Parathyroid adenoma (tissue), 2 donors: ENCODE measurements at regions not wholly inside any gene's neighbourhood (a gene's known extent, or its start where the extent isn't known, plus 50 kb on each side); places are given as distances from the start of the nearest gene placed in this dataset.

Experiments
- H2AFZ ChIP-seq: fragments of 300-600 bp; sonication (generic); one replicate; pipeline ENCODE4 v1.7.0; 2017; ENCODE audit warnings: antibody characterized with exemption, mild to moderate bottlenecking
- H3K27ac ChIP-seq: fragments of 300-600 bp; sonication (generic); one replicate; pipeline ENCODE4 v1.7.0; 2017
- H3K27me3 ChIP-seq: fragments of 300-600 bp; sonication (generic); one replicate; pipeline ENCODE4 v1.7.0; 2017; ENCODE audit warnings: low read length; ENCODE audit not compliant: control insufficient read depth, insufficient read depth
- H3K36me3 ChIP-seq: fragments of 300-600 bp; sonication (generic); one replicate; pipeline ENCODE4 v1.7.0; 2017; ENCODE audit warnings: low read length; ENCODE audit not compliant: control insufficient read depth, insufficient read depth
- H3K4me1 ChIP-seq: fragments of 300-600 bp; sonication (generic); one replicate; pipeline ENCODE4 v1.7.0; 2017; ENCODE audit warnings: control low read depth
- H3K4me2 ChIP-seq: fragments of 300-600 bp; sonication (generic); one replicate; pipeline ENCODE4 v1.7.0; 2017; ENCODE audit warnings: low read length
- H3K4me3 ChIP-seq: fragments of 300-600 bp; sonication (generic); one replicate; pipeline ENCODE4 v1.7.0; 2017; ENCODE audit warnings: low read depth, low read length
- H3K79me2 ChIP-seq: fragments of 300-600 bp; sonication (generic); one replicate; pipeline ENCODE4 v1.7.0; 2017; ENCODE audit warnings: control low read depth
- H3K9ac ChIP-seq: fragments of 300-600 bp; sonication (generic); one replicate; pipeline ENCODE4 v1.7.0; 2017; ENCODE audit warnings: mild to moderate bottlenecking
- H3K9me3 ChIP-seq: fragments of 300-600 bp; sonication (generic); one replicate; pipeline ENCODE4 v1.7.0; 2017; ENCODE audit warnings: low read length; ENCODE audit not compliant: control insufficient read depth
- CTCF ChIP-seq: fragments of 300-600 bp; sonication (generic); IDR thresholded peaks from one replicate; pipeline ENCODE4 v1.7.0; 2017; ENCODE audit warnings: antibody characterized with exemption, mild to moderate bottlenecking
- donor health status: primary hyperparathyroidism.

- H3K4me2 ChIP-seq: no peak overlapping the region
- no peak overlapping the region for H3K27ac ChIP-seq
- H3K9ac ChIP-seq: no peak overlapping the region
- H3K4me3 ChIP-seq: no peak overlapping the region
- H3K79me2 ChIP-seq: no peaks in the 10 kb centered on the region
- H2AFZ ChIP-seq: no peak overlapping the region
- H3K27me3 ChIP-seq: no peaks in the 10 kb centered on the region
- no peaks in the 10 kb centered on the region for H3K9me3 ChIP-seq
- no peak for TF ChIP-seq CTCF
- no peaks in the 10 kb centered on the region for H3K4me1 ChIP-seq
- no peaks in the 10 kb centered on the region for H3K36me3 ChIP-seq
Observed at GRCh38 chr2:40516604-40517003, 64.7 kb upstream of the SLC8A1 start.

- H3K9me3 ChIP-seq: no peaks in the 10 kb centered on the region
- no peak overlapping the region for H3K9ac ChIP-seq
- H3K4me3 ChIP-seq: no peak overlapping the region
- no peak for TF ChIP-seq CTCF
- H2AFZ ChIP-seq: no peak overlapping the region
- H3K4me1 ChIP-seq: no peaks in the 10 kb centered on the region
- no peaks in the 10 kb centered on the region for H3K79me2 ChIP-seq
- H3K36me3 ChIP-seq: no peaks in the 10 kb centered on the region
- H3K27me3 ChIP-seq: no peaks in the 10 kb centered on the region
- H3K27ac ChIP-seq: no peak overlapping the region
- no peak overlapping the region for H3K4me2 ChIP-seq
Observed at GRCh38 chr2:40528564-40528963, 76.7 kb upstream of the SLC8A1 start.

GRCh38 chr2:40531359-40531758 lies 79.5 kb upstream of the SLC8A1 start:
- Histone ChIP-seq H3K4me1 (no peaks in the 10 kb centered on the region), H3K4me2 (no peak overlapping the region), H2AFZ (no peak overlapping the region), H3K9me3 (no peaks in the 10 kb centered on the region), H3K27me3 (no peaks in the 10 kb centered on the region), H3K27ac (no peak overlapping the region), H3K79me2 (no peaks in the 10 kb centered on the region), H3K4me3 (no peak overlapping the region), H3K36me3 (no peaks in the 10 kb centered on the region), H3K9ac (no peak overlapping the region)
- no peak for TF ChIP-seq CTCF

- no peak overlapping the region for H3K4me3 ChIP-seq
- no peak overlapping the region for H3K9ac ChIP-seq
- TF ChIP-seq CTCF: no peak
- H2AFZ ChIP-seq: no peak overlapping the region
- no peak overlapping the region for H3K27ac ChIP-seq
- H3K27me3 ChIP-seq: no peaks in the 10 kb centered on the region
- no peaks in the 10 kb centered on the region for H3K36me3 ChIP-seq
- H3K4me2 ChIP-seq: no peak overlapping the region
- no peaks in the 10 kb centered on the region for H3K79me2 ChIP-seq
- H3K9me3 ChIP-seq: no peaks in the 10 kb centered on the region
- H3K4me1 ChIP-seq: no peaks in the 10 kb centered on the region
Observed at GRCh38 chr2:40534528-40534927, 82.6 kb upstream of the SLC8A1 start.

GRCh38 chr2:40535972-40536371 lies 84.1 kb upstream of the SLC8A1 start:
- Histone ChIP-seq H3K4me2 (no peak overlapping the region), H3K27ac (no peak overlapping the region), H3K4me3 (no peak overlapping the region), H3K79me2 (no peaks in the 10 kb centered on the region), H3K36me3 (no peaks in the 10 kb centered on the region), H3K27me3 (no peaks in the 10 kb centered on the region), H3K9ac (no peak overlapping the region), H3K4me1 (no peaks in the 10 kb centered on the region), H2AFZ (no peak overlapping the region), H3K9me3 (no peaks in the 10 kb centered on the region)
- no peak for TF ChIP-seq CTCF
